ENCODE measurements at regions not wholly inside any gene's neighbourhood (a gene's known extent, or its start where the extent isn't known, plus 50 kb on each side); places are given as distances from the start of the nearest gene placed in this dataset.

GRCh38 chr6:78110641-78111040 is 457.8 kb downstream of the MEI4 start:
- no peaks in the 10 kb centered on the region for H3K27me3 ChIP-seq
- intact Hi-C loops (cut with DNase I), result no loop called here
- TF ChIP-seq POLR2A (IDR thresholded peaks at IDR 0.05), result no peak
- TF ChIP-seq, protein P1, sequence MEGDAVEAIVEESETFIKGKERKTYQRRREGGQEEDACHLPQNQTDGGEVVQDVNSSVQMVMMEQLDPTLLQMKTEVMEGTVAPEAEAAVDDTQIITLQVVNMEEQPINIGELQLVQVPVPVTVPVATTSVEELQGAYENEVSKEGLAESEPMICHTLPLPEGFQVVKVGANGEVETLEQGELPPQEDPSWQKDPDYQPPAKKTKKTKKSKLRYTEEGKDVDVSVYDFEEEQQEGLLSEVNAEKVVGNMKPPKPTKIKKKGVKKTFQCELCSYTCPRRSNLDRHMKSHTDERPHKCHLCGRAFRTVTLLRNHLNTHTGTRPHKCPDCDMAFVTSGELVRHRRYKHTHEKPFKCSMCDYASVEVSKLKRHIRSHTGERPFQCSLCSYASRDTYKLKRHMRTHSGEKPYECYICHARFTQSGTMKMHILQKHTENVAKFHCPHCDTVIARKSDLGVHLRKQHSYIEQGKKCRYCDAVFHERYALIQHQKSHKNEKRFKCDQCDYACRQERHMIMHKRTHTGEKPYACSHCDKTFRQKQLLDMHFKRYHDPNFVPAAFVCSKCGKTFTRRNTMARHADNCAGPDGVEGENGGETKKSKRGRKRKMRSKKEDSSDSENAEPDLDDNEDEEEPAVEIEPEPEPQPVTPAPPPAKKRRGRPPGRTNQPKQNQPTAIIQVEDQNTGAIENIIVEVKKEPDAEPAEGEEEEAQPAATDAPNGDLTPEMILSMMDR (IDR thresholded peaks at IDR 0.05), result no peak
- H3K9me3 ChIP-seq, result peaks cover 0 to 16% (median 2%) of the 10 kb centered on the region in 12 donors
- H3K4me1 ChIP-seq, result no peaks in the 10 kb centered on the region
- no peak overlapping the region for H3K4me3 ChIP-seq
- no peak for DNase-seq
- H3K27ac ChIP-seq, result no peak overlapping the region
- H3K36me3 ChIP-seq, result no peaks in the 10 kb centered on the region
- ATAC-seq, result no peak

GRCh38 chr6:78117966-78118365 is 465.1 kb downstream of the MEI4 start:
- intact Hi-C loops (cut with DNase I), result no loop called here
- H3K36me3 ChIP-seq, result no peaks in the 10 kb centered on the region
- no peaks in the 10 kb centered on the region for H3K27me3 ChIP-seq
- DNase-seq (no peak), ATAC-seq (no peak)
- H3K4me1 ChIP-seq, result no peaks in the 10 kb centered on the region
- WGBS, 4 donors, result 53 to 73% (median 65%) methylated on average over 1 of the region's 1 CpG
- TF ChIP-seq, protein P1 (IDR thresholded peaks at IDR 0.05), result no peak
- TF ChIP-seq POLR2A (IDR thresholded peaks at IDR 0.05), result no peak
- peaks cover 0 to 22% (median 4%) of the 10 kb centered on the region in 12 donors for H3K9me3 ChIP-seq
- no peak overlapping the region for H3K4me3 ChIP-seq
- H3K27ac ChIP-seq, result no peak overlapping the region

DNA sequence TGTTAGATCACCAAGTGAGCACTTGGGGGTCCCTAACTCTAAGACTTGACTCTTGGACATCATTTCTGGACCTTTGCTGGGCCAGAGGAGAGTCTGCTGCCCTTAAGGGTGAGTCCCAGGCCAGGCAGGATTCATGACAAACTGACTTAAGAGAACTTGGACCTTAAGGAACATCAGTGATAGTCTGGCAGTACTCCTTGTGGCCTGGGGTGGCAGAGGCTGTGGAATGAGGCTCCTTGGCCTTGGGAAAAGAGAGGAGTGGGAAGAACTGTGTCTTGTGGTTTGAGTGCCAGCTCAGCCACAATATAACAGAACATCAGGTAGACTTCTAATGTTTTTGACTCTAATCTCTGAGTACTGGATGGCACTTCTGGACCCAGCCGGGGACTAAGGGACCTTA is 478.7 kb downstream of the MEI4 start:
- 80 to 89% (median 84%) methylated on average over 1 of the region's 1 CpG for WGBS, 4 donors
- no peak overlapping the region for H3K4me3 ChIP-seq
- intact Hi-C loops (cut with DNase I), result no loop called here

GRCh38 chr6:78132671-78133410 is 480.0 kb downstream of the MEI4 start:
- Histone ChIP-seq H3K9me3 (peaks cover 0 to 34% (median 4%) of the 10 kb centered on the region in 12 donors), H3K27ac (no peak overlapping the region), H3K4me3 (no peak overlapping the region), H3K36me3 (no peaks in the 10 kb centered on the region), H3K27me3 (no peaks in the 10 kb centered on the region), H3K4me1 (no peaks in the 10 kb centered on the region)
- intact Hi-C loops (cut with DNase I), result no loop called here
- no peak for DNase-seq
- no peak for ATAC-seq
- TF ChIP-seq, protein P1 (IDR thresholded peaks at IDR 0.05), result no peak
- WGBS, 4 donors, result 78 to 81% (median 80%) methylated on average over 8 of the region's 8 CpGs

More for the DNA sequence above, 478.7 kb downstream of the MEI4 start:
- DNase-seq, result no peak
- H3K4me1 ChIP-seq, result no peaks in the 10 kb centered on the region
- ATAC-seq, result no peak
- H3K27ac ChIP-seq, result no peak overlapping the region
- no peaks in the 10 kb centered on the region for H3K27me3 ChIP-seq
- no peaks in the 10 kb centered on the region for H3K36me3 ChIP-seq
- TF ChIP-seq POLR2A (IDR thresholded peaks at IDR 0.05), result no peak
- TF ChIP-seq, protein P1 (IDR thresholded peaks at IDR 0.05), result no peak
- peaks cover 0 to 29% (median 2%) of the 10 kb centered on the region in 12 donors for H3K9me3 ChIP-seq
